Hypothalamus (tissue), 51 donors: ENCODE measurements at regions not wholly inside any gene's neighbourhood (a gene's known extent, or its start where the extent isn't known, plus 50 kb on each side); places are given as distances from the start of the nearest gene placed in this dataset.

Experiments
- DNase-seq, 51 donors: peaks; one replicate each; lab custom pipeline; 2025; lab: John Stamatoyannopoulos, UW

DNA sequence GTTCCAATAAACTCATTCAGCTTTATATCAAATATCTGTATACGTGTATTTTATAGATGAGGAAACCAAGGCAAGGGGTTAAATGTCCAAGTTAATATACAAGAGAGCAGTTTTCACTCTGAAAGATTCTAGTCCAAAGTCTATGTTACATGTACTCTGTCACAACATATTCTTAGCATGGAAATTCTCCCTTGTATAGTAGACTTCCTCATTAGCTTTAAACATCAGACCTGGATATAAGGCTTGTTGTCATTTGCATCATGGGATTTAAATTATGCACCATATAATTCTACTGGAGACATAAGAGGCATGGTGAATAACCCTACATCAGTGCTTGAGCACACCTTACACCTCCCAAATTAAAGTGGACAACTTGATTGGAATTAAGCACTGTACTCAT, 681.9 kb upstream of the CCDC179 start:
- no peak for DNase-seq

DNA sequence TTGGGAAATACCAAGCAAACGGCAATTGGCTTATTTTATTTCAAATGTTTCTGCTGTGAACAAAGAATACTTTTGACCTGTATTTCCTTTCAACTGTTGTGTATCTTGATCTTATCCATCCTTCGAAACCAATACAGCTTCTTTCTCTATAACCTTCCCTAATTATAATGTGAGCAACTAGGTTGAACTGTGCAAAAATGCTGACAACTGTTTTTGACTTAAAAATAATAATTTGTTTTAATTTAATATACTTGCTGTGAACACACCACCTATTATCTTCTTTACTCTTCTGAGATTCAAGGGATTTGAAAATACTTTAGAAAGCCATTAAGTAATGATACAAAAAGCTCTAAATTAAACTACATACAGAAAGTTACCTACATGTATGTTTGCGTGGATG, 682.5 kb upstream of the CCDC179 start:
- no peak for DNase-seq

DNA sequence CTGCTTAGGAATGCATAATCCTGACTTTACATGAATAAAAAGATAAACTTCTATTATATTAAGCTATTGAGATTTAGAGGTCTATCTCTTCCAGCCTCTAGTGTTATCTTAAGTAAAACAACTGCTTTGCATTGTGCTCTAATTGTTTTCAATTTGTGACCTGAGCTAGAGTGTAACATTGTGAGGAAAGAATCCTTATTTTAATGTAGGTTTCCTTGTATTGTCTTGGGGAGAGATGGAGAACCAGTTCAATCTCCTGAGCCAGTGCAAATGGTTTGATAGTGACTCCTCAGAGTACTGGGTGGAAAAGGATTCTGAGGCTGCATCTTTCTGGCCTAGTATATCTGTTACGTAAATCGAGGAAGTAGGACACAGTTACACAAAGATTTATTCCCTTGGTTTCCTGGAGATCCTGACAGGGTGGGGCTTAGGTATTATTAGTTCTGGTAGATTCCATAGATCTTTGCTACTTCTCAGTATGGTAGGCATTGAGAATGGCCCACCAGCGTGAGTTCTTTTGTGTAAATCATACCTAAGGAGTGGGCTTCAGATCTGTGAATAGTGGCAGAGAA, 683.5 kb upstream of the CCDC179 start:
- DNase-seq, result no peak

DNA sequence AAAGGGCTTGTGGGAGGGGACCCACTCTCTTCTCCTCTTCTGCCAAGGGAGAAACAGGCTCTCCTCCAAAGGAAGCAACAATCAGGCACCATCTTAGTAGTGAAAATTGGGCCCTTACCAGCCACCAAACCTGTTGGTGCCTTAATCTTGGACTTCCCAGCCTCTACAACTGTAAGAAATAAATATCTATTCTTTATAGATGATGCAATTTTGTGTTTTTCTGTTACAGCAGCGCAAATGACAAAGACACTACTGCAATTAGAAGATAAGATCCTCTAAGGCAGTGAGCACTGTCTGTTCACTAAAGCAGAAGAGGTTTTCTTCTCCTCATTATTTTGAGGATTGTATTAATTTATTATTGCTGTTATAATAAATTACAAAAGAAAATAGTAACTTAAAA, 691.4 kb upstream of the CCDC179 start:
- no peak for DNase-seq

DNA sequence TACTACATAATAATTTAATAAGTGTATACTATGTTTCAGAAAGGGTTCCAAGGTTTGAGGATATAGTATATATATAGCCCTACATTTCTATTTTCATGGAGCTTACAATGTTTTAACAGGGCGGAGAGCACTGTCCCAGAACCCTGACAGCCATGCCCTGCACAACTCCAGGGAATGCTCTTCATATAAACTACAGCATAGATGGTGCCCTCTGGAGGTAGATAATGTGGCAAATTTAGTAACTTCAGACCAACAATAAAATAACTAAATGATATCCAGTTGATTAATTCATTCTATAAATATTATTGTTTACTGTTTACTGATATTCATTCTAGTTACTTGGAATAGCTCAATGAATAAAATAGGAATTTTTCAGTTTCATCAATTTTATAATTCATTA, 693.7 kb upstream of the CCDC179 start:
- no peak for DNase-seq

DNA sequence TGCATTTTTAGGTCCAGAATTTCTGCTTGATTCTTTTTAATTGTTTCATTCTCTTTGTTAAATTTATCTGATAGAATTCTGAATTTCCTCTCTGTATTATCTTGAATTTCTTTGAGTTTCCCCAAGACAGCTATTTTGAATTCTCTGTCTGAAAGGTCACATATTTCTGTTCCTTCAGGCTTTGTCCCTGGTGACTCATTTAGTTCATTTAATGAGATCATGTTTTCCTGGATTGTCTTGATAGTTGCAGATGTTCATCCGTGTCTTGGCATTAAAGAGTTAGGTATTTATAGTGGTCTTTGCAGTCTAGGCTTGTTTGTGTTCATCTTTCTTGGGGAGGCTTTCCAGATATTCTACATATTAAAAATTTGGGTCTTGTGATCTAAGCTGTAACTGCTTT, 694.8 kb upstream of the CCDC179 start:
- no peak for DNase-seq

DNA sequence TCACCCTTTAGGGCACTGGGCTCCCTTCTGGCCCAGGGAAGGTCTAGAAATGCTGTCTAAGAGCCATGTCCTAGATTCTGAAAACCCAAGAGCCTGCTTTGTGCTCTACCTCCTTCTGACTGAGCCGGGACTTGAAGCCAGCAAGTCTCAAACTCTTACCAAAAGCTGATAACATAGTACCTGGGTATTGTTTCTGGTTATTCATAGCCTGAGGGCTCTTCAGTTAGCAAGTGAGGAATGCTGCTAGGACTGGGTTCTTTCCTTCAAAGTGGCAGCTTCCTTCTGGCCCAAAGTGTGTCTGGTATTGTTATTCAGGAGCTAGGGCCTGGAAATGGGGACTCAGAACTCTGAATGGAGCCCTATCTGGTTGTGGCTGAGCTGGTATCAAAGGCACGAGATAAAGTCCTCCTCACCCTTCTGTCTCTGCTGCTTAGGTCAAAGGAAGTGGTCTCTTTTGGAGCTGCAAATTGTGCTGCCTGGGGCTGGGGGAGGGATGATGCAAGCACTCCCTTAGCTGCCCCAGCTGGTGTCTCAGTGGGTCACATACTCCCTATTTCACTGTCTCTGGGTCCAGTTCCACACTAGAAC, 696.0 kb upstream of the CCDC179 start:
- DNase-seq, result no peak

DNA sequence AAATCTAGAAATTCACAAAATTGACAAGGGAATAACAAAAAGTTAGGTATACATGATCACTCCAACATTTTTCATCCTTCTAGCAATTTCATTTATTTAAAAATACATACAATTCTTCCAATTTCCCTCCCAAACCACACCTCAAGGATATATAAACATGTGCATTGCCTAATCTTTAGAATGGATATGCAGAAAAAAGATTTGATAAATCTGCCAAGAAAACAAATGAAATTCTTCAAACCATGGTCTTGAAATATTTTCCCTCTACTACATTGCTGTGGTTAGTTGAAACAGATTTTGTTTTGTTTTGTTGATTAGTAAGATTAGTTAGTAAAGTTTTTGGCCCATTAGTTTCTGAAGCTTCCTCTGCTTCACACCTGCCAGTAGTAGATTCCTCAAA, 703.3 kb upstream of the CCDC179 start:
- no peak for DNase-seq

DNA sequence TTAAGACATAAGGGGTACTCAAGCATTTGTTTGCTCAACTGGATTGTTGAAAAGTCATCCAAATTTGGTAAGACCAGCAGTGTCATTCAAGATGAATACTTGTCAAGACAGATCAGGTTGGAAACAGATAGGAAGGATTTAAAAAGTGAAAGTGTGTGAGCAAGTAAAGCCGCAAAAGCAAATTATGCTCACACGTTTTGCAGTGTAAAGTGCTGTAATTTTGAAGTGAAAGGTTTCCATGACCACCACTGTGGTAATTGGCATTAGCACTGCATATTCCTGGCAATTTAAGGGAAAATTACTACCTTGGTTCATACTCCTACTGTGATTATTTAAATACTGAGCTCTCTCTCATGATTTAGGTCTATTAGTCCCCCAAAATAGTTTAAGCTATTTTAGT, 704.1 kb upstream of the CCDC179 start:
- no peak for DNase-seq

DNA sequence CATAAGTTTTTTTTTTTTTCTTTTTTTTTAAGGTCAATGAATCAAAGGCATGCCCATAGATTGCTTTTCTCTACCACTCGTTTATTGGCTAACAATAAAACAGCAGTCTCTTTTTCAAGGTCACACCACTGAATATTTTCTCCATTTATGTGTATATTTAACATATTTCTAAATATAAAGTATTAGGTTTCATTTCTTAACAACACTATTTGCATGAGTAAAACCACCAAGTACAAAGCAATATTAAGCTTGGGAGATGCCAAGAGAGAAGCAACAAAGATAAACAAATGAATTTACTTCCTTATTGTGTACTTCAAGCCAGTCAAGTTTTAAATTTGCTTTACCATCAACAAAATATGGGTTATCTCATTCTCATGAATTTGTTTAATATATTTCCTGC, 708.9 kb upstream of the CCDC179 start:
- DNase-seq, result no peak

DNA sequence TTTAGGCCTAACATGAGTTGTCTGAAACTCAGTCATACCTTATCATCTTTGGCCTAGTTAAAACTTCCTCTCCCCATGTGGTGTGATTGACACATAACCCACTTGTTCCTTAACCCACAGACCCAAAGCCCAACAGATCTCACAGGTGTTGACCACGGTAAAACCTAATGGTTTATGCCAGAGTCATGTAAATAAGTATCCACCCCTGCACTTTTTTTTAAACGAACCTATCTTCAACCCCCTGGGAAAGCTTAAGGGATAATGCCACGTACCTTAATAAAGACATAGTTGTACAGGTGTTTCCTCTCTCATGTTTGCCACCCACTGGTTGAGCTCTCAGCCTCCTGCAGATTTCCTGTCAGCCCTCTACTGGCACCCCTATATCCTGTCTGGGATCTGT, 709.3 kb upstream of the CCDC179 start:
- DNase-seq, result no peak

DNA sequence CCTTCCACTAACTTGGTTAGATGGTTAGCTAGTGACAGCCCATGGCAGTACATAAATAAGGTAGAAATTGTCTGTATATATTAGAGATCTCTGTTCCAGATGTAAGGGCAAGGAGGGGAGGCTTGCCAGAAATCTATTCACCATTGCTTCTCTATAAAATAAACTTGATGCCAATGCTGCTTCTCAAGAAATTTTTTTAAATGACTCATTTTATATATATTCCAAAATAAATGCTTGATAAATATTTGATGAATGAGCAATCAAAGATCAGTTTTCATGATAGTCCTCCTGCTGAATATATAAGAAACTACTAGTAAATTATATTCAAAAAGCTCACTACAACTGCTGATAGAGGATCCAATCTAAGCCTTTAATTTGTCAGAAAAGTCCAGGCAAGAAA, 710.6 kb upstream of the CCDC179 start:
- DNase-seq, result no peak

DNA sequence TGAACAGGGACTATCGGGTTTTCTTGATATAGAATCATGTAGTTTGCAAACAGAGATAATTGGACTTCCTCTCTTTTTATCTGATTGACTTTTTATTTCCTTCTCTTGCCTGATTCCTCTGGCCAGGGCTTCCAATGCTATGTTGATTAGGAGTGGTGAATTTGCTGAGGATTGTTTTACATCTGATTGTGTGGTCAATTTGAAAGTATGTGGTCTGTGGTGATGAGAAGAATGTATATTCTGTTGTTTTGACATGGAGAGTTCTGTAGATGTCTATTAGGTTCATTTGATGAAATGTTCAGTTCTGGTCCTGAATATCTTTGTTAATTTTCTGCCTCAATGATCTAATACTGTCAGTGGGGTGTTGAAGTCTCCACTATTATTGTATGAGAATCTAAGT, 713.2 kb upstream of the CCDC179 start:
- no peak for DNase-seq

DNA sequence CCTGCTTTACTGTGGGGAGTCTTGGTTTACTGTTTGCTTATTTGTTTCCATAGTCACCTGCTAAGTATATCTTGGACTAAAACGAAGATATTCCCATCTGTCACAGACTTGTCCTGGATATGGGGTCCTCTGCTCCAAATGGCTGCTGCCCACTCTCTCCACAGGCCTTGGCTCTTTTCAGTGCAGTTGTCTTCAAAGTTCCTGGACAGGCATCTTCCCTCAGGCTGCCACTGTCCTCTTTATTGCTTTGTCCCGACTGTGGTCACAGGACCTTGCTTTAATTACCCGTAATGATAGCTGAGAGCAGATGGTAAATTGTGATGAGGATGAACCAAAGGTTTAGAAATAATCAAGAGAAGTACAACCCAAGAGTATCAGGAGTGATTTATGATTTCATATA, 713.9 kb upstream of the CCDC179 start:
- DNase-seq, result no peak

DNA sequence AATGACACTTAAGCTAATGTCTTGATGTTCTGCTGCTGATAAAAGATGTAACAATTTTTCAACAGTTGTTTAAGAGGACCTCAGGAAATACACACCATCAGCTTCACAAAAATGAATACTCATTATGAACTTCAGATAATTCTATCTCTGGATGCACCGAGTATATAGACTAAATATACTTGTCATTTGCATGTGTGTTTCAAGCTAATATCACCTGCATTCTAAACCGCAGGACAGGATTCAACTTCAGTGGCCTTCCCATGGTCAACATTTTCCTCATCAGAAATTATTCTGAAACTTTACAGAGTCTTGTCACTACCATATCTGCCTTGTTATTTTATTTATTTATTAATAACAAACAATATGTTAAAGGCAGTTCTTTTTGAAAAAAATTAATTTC, 717.0 kb upstream of the CCDC179 start:
- DNase-seq, result no peak

DNA sequence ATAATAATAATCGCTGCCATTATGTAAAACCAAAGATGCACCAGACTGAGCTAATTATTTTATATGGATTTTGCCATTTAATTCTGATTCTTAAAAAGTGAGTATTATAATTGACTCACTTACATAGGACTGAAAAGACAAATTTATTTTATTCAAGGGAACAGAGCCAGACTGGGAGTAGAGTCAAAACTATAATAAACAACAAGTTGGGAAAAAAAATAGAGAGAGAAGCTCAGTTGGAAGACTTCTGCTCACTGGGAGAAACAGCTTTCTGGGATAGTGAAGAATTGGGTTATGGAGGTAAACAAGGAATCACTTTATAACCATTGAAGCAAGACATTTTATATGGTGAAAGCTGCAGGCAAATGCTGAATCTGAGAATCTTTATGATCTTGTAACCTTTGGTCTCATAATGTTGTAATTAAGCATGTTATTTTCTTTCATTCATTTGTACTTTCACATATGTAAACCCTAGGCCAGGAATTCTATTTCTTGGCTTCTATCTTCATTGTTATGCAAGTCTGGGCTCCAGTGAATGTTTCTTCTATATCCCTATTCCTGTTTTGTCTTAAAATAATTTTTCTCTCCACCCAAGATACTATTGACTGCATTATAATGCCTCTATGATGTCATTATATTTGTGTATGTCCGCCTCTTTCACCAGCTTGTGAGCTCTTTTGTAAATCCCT, 725.3 kb upstream of the CCDC179 start:
- no peak for DNase-seq

DNA sequence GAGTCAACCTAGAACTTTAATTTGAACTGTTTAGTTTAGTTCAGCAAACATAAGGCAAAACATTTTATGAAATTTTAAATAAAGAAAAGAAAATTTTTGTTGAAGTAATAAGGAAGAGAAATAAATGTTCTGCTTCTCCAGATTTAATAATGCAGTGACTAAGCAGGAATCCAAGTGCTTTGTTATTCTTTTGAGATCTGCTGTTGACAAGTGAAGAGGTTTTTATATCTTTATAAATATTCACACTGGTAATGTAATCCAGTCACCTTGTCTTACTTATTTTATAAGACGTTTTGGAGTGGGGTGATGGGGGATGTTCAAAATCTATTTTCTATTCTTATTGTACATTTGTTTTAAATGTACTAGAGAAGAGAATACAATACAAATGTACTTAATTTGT, 725.9 kb upstream of the CCDC179 start:
- no peak for DNase-seq

DNA sequence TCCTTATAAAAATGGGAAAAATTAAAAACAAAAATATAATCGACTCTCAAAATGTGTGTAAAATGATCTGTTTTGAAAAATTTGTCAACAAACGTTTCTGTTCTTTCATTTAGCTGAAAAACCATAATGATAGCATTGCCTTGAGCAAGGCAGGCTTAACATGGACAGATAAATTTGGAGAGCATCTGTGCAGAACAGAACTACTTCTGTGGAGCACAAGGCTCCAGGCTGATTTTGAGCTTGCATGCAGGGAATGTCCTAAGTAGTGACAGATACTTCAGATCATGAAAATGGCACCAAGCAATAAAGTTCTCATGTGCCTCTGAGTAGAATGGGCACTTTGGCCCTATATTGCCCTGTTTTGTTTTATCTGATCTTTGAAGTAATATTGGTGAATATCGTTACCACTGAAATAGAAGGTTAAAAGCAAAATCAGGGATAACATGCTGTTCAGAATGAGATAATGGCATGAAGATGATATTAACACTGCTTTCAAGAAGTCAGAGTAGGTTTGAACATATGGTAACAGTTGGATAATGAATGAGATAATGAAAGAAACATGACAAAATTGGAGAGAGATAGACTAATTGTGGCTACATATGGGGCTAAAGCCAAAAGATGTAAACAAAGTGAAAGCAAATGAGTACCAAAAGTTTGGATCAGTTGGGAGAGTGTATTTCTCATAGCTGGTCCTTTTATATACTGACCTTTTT, 730.5 kb upstream of the CCDC179 start:
- DNase-seq, result no peak

DNA sequence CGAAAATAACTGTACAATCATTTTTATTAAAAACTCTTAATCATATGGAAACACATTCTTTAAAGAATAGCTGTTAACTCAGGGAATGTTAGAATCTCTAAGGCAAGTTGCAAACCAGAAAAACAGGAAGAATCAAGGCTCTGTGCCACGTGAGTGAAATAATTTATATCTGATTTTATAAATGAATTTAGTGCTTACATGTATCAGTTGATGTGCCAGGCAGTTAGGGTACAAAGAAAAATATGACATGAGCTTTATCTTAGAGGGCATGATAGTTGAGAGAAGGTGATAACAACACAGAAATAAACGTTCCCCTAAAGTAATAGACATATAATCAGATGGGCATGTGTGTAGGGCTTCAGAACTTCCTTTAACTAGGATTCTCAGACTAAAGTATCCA, 734.5 kb upstream of the CCDC179 start:
- DNase-seq, result no peak

DNA sequence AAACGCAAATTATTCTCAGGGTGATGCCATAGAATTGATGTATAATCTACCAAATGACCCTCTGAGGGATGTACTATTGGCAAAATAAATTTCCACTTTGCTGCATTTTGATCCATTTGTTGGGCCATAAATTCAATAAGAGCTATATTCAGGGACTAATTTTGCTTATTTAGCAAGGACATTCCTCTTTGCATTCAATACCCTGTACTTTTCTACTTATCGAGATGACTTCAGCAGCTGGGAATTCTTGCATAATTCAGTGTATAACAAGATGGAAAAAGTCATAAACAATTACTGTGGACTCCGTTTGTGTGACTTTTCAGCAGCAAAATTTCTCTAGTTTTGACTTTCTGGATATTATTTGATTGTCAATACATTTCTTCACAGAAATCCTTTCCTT, 744.7 kb upstream of the CCDC179 start:
- DNase-seq, result no peak

DNA sequence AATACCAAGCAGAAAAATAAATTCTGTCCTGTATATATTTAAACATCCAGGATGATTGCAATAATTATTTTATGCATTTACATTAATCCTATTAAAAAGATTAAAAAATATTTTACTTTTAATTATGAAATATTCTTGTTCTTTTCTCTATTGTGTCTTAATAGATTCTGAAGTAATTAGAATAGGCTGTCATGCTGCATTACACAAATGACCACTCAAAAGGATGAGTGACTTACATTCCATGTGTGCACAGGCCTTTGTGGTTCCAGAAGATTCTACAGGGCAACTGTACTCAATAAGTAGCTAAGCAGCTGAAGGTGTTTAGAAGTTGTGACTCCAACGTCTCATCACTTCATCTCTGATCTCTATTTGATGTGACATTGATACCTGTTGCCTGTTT, 745.9 kb upstream of the CCDC179 start:
- DNase-seq, result no peak

DNA sequence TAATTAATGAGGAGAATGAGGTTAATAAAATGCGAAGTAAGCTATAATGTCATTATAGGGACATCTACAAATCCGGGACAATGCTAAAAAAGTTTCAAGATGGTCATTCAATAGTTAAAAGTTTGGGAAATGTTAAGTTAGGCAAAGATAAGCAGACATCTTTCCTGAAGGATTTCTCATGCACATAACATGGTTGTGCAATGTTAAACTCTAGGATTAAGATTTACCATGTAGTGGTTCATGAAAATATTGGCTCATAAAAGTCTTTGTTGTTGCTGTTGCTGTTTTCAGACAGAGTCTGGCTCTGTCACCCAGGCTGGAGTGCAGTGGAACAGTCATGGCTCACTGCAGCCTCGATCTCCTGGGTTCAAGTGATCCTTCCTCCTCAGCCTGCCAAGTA, 751.5 kb upstream of the CCDC179 start:
- no peak for DNase-seq
